ACC112 (cell line): ENCODE measurements at regions not wholly inside any gene's neighbourhood (a gene's known extent, or its start where the extent isn't known, plus 50 kb on each side); places are given as distances from the start of the nearest gene placed in this dataset.
A peak's percentile ranks its signal among the peaks of the same experiment; 100 is the strongest.
"Not testable (repeated sequence)": the region's sequence is repeated elsewhere in the genome, so short reads cannot be mapped to it uniquely, and the experiment has no call there.

Experiments
- H2AFZ ChIP-seq: fragments of 200-600 bp; sonication (generic); one replicate; pipeline ENCODE4 v1.6.0; 2017; ENCODE audit warnings: antibody characterized with exemption, low read length; ENCODE audit not compliant: unreplicated experiment
- H3K27ac ChIP-seq: fragments of 200-600 bp; sonication (generic); 2 replicates; pipeline ENCODE4 v1.5.1; 2014; ENCODE audit warnings: low read depth, mild to moderate bottlenecking, antibody characterized with exemption, low read length, moderate library complexity
- H3K27me3 ChIP-seq: fragments of 200-600 bp; sonication (generic); 2 replicates; pipeline ENCODE4 v1.6.1; 2014; ENCODE audit warnings: mild to moderate bottlenecking, antibody characterized with exemption, low read length, moderate library complexity, mixed read lengths; ENCODE audit not compliant: insufficient read depth
- H3K36me3 ChIP-seq: fragments of 200-600 bp; sonication (generic); 2 replicates; pipeline ENCODE4 v1.6.1; 2016; ENCODE audit warnings: mild to moderate bottlenecking, antibody characterized with exemption, low read length, moderate library complexity, mixed read lengths; ENCODE audit not compliant: insufficient read depth
- H3K4me1 ChIP-seq: fragments of 200-600 bp; sonication (generic); one replicate; pipeline ENCODE4 v1.6.1; 2016; ENCODE audit warnings: low read length, mixed read lengths; ENCODE audit not compliant: insufficient read depth, unreplicated experiment, control insufficient read depth
- H3K4me3 ChIP-seq: fragments of 200-600 bp; sonication (generic); 2 replicates; pipeline ENCODE4 v1.5.1; 2014; ENCODE audit warnings: mild to moderate bottlenecking, low read depth, low read length
- H3K79me2 ChIP-seq: fragments of 200-600 bp; sonication (generic); one replicate; pipeline ENCODE4 v1.6.0; 2016; ENCODE audit warnings: low read length; ENCODE audit not compliant: control insufficient read depth, unreplicated experiment, insufficient read depth

DNA sequence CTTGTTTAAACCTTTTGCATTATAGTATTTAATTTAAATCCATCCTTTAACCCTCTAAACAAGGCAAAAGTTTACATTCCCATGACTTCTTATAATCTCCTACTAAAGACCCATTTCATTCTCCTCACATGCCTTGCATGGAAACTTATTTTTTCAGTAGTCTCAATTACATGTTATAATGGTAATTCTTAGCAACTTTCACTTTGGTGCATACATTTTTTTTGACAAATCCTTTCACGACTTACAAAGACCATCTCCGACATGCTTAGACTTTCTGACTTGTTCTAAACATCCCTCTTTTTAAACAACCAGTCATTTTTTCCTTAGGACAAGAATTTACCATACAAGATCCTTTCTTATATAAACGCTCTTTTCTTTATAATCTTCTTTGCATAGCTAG lies 615.4 kb upstream of the GBE1 start:
- Histone ChIP-seq H3K79me2 (no peaks in the 10 kb centered on the region), H3K4me3 (no peak overlapping the region), H2AFZ (no peak overlapping the region), H3K27ac (no peak overlapping the region), H3K27me3 (no peaks in the 10 kb centered on the region), H3K4me1 (no peaks in the 10 kb centered on the region), H3K36me3 (no peaks in the 10 kb centered on the region)

DNA sequence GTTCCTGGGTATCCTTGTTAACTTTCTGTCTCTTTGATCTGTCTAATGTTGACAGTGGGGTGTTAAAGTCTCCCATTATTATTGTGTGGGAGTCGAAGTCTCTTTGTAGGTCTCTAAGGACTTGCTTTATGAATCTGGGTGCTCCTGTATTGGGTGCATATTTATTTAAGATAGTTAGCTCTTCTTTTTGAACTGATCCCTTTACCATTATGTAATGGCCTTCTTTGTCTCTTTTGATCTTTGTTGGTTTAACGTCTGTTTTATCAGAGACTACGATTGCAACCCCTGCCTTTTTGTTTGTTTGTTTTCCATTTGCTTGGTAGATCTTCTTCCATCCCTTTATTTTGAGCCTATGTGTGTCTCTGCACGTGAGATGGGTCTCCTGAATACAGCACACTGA lies 612.4 kb upstream of the GBE1 start:
- H3K79me2 ChIP-seq, H2AFZ ChIP-seq, H3K36me3 ChIP-seq, H3K4me1 ChIP-seq, H3K27me3 ChIP-seq, H3K27ac ChIP-seq, H3K4me3 ChIP-seq: not testable (repeated sequence)

DNA sequence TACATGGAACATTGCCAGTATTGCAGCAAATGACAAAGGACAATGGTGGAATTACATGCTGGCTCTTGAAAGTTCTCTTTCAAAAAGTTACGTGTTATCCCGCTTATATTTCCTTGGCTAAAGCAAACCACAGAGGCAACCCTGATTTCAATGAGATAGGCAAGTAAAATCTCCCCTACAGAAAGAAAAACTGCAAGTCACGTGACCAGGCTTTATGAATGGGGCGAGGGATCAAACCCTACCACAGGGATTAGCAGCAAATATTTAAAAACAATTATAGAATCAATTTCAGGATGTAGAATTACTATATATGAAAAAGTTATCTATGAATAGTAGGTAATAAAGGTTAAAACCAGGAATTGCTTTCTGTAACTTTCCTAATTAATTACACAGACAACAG lies 603.4 kb upstream of the GBE1 start:
- Histone ChIP-seq H2AFZ (no peak overlapping the region), H3K36me3 (no peaks in the 10 kb centered on the region), H3K27ac (no peak overlapping the region), H3K27me3 (no peaks in the 10 kb centered on the region), H3K4me3 (no peak overlapping the region), H3K79me2 (no peaks in the 10 kb centered on the region), H3K4me1 (no peaks in the 10 kb centered on the region)

DNA sequence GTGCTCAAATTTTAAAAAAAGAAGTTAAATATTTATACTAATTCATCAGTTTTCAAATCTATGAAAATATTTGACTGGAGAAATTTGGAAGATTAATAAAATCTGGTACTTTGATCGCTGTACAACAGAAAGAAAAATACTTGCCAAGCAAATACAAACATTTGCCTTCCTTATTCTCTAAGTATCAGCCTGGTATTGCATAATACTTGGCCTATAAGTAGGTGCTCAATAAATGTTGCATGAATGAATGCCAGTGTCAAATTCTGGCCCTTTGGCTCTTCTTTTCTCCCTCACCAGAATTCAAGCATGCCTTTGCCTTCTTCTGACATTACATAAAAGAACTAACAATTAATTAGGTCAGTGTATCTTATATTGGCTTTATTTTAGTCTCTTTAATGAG lies 601.7 kb upstream of the GBE1 start:
- no peaks in the 10 kb centered on the region for H3K79me2 ChIP-seq
- no peaks in the 10 kb centered on the region for H3K36me3 ChIP-seq
- H2AFZ ChIP-seq = no peak overlapping the region
- H3K4me1 ChIP-seq = no peaks in the 10 kb centered on the region
- no peak overlapping the region for H3K4me3 ChIP-seq
- H3K27me3 ChIP-seq = no peaks in the 10 kb centered on the region
- H3K27ac ChIP-seq = no peak overlapping the region

DNA sequence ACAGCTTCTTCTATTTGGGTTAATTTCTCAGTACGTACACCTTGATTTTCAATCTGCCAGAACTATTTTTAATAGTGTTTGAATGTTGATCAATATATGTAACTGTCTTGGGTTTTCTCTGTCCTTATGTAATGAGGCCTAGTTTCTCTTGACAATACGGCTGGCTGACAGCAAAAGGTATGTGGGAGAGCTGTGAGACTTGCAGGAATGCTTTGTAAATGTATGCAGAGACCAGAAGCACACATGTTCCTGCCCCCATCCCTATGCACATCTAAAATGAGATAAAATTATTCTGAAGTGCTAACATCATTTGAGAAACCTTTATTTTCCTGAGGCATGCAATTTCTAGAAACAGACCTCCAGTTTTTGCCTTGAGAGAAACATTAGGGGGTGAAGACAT lies 593.8 kb upstream of the GBE1 start:
- H3K79me2 ChIP-seq = no peaks in the 10 kb centered on the region
- no peak overlapping the region for H3K4me3 ChIP-seq
- no peak overlapping the region for H2AFZ ChIP-seq
- H3K27ac ChIP-seq = no peak overlapping the region
- H3K4me1 ChIP-seq = no peaks in the 10 kb centered on the region
- no peaks in the 10 kb centered on the region for H3K27me3 ChIP-seq
- H3K36me3 ChIP-seq = no peaks in the 10 kb centered on the region

DNA sequence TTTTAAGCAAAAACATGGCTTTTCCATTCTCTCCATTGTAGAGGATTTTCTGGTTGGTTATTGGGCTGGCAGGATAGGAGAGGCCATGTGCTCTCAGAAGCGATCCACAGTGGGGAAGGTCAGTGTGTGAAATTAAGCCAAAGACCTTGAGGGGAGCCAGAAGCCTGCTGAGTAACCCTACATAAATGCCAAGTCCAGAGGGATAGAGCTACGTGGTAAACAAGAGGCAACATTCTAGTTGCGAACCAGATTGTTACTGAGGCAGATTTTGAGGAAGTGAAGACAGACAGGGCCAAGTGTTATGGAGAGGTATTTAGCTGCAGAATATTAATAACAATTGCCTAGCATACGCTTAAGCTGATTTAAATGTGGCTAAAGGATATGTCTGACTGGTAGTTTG lies 592.8 kb upstream of the GBE1 start:
- Histone ChIP-seq H3K27ac (no peak overlapping the region), H3K79me2 (no peaks in the 10 kb centered on the region), H3K36me3 (no peaks in the 10 kb centered on the region), H3K4me3 (no peak overlapping the region), H3K27me3 (no peaks in the 10 kb centered on the region), H3K4me1 (no peaks in the 10 kb centered on the region), H2AFZ (no peak overlapping the region)

DNA sequence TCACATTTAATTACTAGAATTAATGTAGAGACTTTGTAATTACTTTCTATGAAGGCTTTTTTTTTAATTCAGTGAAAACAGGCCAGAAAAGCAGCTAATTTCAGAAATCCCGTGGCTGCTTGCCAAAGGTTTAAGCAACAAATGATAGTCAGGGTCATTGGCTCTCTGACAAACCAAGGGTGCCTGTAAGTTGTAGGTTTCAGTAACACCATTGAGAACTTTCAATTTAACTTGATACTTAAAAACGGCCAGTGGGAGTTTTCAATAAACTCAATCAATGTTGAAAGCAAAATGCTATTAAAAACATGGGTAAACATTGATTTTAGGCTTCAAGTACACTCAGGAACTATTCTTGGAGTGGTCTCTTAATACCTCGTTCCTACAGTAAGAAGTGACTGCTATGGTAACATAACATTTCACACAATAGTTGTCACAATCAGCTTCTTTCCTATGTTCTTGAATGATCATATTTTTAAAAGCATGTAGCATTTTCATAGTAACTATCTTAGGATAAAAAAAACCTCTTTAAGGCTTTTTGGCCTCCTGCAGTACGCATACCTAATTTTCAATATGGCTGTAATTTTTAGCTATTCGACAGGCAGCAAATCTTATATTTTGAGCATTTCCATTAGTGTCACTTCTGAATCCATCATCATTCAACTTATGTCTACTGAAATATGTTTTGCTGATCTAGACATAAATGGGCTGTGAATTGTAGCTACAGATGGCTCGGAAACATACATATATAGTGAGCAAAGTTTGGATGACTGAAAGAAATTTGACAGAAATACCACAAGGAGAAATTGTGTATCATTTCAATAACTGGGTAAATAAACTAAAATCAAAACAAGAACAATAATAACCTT lies 592.1 kb upstream of the GBE1 start:
- H3K79me2 ChIP-seq = no peaks in the 10 kb centered on the region
- no peaks in the 10 kb centered on the region for H3K4me1 ChIP-seq
- H2AFZ ChIP-seq = no peak overlapping the region
- no peak overlapping the region for H3K4me3 ChIP-seq
- H3K27ac ChIP-seq = no peak overlapping the region
- no peaks in the 10 kb centered on the region for H3K36me3 ChIP-seq
- no peaks in the 10 kb centered on the region for H3K27me3 ChIP-seq

DNA sequence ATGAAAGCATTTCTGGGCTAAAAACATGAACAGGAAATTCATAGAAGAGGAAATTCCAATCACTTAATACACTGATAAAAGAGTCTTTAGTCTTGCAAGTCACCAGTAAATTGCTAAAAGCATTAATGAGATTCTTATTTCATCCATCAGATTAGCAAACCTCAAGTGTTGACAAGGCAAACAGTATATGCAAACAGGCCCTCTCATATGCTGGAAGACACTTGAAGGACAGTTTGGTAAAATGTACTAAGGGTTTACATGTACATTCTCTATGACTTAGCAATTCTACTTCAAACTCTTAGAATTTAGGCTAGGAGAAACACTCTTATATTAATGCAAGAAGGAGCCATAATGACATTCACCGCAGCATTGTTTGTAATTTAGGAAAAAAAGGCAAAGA lies 586.1 kb upstream of the GBE1 start:
- H2AFZ ChIP-seq = no peak overlapping the region
- H3K27ac ChIP-seq = no peak overlapping the region
- no peaks in the 10 kb centered on the region for H3K79me2 ChIP-seq
- H3K36me3 ChIP-seq = no peaks in the 10 kb centered on the region
- H3K4me1 ChIP-seq = no peaks in the 10 kb centered on the region
- H3K27me3 ChIP-seq = no peaks in the 10 kb centered on the region
- H3K4me3 ChIP-seq = no peak overlapping the region

DNA sequence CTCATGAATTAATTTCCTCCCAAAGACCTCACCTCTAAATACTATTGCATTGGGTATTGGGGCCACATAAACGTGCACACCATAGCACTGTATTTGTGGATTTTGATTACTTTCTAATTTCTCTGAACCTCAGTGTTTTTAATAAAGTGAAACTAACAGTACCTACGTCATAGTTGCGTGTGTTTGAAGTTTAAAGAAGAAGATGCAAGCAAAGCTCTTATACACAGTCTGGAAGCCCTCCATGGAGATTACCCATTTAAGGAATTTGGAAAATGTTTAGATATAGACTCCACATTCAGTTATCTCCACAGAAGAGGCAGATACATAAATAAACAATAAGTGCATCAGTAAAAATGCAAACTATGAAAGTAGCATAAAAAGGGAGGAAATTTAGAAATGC lies 581.1 kb upstream of the GBE1 start:
- H2AFZ ChIP-seq = peak overlapping the region; percentile 0
- peak overlapping the region; percentile 32; the same call in 1 of the 2 replicates for H3K4me3 ChIP-seq
- H3K79me2 ChIP-seq = no peaks in the 10 kb centered on the region
- H3K27me3 ChIP-seq = no peaks in the 10 kb centered on the region
- H3K36me3 ChIP-seq = no peaks in the 10 kb centered on the region
- H3K27ac ChIP-seq = no peak overlapping the region
- no peaks in the 10 kb centered on the region for H3K4me1 ChIP-seq

DNA sequence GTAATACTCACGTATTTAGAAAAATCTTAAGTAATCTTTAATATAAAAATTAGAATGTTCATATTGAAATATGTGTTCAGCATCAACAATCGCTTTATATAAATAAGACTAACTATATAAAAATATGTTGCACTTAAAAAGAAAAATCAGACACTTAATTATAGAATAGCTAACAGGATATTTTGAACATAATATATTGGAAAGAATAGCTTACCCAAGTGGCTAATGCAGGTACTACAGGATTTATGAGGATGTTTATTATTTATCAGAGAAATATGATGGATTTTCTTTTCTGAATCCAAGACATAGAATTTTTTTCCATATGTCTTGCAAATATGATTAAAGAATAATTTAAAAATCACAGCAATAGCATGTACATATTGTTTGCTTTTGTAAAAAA lies 567.9 kb upstream of the GBE1 start:
- Histone ChIP-seq H3K27me3 (no peaks in the 10 kb centered on the region), H3K4me3 (no peak overlapping the region), H3K79me2 (no peaks in the 10 kb centered on the region), H3K36me3 (no peaks in the 10 kb centered on the region), H3K27ac (no peak overlapping the region), H3K4me1 (no peaks in the 10 kb centered on the region), H2AFZ (no peak overlapping the region)

DNA sequence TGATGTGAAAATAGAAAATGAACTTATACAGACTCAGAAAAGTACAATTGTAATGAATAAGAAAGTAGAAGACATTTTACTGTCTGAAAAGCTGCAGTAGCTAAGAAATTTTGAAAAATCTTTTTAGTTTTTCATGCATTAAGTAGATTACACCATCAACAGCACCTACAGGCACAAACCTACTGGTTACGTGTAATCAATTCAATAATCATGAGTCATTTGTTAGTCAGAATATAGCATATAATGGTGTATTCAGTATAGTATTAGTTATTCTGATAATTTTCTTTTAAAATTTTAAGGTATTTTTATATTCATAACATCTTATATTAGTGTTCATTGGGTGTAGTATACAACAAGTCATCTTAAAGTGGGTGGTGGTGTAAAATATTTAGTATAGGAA lies 550.5 kb upstream of the GBE1 start:
- H3K4me1 ChIP-seq = no peaks in the 10 kb centered on the region
- H3K36me3 ChIP-seq = no peaks in the 10 kb centered on the region
- no peak overlapping the region for H2AFZ ChIP-seq
- no peaks in the 10 kb centered on the region for H3K79me2 ChIP-seq
- no peak overlapping the region for H3K4me3 ChIP-seq
- peaks cover 3% of the 10 kb centered on the region for H3K27me3 ChIP-seq
- no peak overlapping the region for H3K27ac ChIP-seq
